Stimulated activated CD4-positive, alpha-beta T cell treated with anti-CD3 and anti-CD28 coated beads, Interleukin-2, amount 100 ng/mL, for 48 hours (primary cell): ENCODE measurements at regions not wholly inside any gene's neighbourhood (a gene's known extent, or its start where the extent isn't known, plus 50 kb on each side); places are given as distances from the start of the nearest gene placed in this dataset.

ENCODE experiments used
- DNase-seq, 2 donors: peaks; one replicate each; pipeline ENCODE4 v3.0.0-alpha.2; 2020

DNA sequence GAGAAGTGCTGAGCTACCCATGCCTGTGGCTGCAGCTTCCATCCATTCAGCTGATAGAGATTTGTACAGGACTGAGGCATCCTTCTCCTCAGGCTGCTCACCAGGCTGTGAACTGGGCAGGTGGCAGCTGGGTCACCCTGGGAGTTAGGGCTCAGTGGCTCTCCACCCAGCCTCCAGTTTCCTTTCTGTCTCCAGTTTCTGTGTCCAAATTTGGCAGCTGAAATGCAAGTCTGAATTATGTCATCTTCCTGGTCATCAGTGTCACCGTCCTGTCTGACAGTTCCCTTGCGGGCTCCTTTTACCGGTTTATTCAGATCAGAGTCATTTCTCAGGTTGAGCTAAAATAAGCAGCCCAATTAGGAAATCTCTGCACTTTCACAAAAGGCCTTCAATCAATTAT is 93.3 kb downstream of the EDN1 start:
- DNase-seq = no peak

DNA sequence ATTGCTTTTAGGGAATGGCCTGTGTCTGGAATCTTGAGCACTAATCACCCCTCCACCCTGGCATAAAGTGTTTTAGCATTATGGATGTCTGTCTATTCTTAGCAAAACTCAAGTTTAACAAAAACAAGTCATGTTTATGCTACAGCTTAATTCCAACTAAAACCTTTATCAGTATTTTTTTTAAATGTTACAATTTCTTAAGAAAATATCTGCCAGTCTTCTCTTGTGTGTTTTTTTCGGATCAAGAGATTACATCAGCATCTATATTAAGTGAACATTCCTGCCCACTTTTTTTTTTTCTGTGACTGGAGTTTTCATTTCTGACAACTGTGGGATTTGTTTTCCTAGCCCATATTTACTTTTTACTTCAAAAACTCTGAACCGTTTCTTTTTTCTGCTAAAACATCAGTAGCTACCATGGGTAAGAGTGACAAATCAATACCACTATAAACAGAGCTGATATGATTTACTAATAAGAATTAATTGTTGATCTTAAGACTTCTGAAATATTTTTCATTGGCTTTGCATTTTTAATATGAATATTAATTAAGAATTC is 94.3 kb downstream of the EDN1 start:
- DNase-seq = no peak

DNA sequence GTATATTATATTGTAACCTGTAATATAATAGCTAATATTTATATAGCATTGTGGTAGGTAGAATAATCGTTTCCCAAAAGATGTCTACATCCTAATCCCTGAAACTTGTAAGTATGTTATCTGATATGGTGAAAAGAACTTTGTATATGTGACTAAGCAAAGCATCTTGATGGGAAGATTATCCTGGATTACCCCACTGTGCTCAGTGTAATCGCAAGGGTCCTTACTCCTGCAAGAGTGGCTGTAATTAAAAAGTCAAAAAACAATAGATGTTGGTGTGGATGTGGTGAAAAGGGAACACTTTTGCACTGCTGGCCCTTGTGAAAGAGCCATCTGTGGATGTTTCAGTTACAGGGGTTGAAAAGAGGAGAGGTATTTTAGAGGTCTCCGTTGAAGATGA is 95.2 kb downstream of the EDN1 start:
- DNase-seq = no peak

DNA sequence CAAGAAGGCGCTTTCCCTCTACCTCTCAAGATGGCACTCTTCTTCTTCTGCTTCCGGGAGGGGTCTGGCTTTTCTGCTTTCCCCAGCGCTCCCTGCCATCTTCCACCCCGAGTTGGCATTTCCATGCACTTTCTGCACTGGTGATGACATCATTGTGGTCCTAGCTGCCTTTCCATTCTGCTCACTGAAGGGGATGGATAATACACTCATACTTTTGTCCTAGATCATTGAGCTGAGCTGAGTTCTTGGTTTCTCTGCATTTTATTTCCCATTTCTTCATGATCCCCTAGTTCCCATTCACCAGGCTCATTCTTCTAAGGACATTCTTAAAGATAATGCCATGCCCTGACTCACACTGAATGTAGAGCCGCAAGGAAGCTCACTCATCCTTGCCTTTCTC is 96.7 kb downstream of the EDN1 start:
- DNase-seq = no peak

DNA sequence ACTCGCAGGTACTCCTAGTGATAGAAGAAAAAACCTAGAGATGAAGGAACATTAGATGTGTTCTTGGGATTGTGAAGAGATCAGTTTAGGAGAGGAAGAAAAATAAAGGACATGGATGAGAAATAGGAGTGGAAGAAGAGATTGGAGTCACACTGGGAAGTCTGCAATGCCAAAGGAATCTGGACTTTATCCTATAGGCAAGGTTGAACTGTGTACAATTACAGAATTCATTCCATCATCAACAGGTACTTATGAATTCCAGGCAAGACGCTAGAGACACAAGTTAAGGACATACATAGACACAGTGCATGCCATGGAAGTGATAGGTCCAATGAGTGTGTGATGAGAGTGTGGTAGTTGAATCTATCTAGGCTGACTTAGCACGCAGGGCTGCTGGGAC is 101.3 kb downstream of the EDN1 start:
- DNase-seq = no peak

DNA sequence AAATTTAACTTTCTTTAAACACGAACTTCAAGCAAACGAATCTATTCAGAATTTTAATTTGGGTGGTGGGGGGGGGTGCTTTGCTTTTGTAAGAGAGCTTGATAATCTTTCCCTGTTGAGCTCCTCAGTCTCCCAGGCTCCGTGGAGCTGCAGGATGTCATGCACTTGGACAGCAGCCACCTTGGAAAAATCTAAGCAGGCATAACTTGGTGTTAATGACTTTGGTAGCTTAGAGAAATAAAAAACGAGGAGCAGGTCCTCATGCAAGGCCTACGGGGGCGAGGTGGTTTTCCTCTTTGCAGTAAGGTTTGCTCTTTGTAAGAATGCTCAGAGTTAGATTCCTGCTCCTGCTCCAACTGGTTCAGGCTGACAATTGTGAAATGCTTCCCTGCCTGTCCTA is 102.3 kb downstream of the EDN1 start:
- no peak for DNase-seq

DNA sequence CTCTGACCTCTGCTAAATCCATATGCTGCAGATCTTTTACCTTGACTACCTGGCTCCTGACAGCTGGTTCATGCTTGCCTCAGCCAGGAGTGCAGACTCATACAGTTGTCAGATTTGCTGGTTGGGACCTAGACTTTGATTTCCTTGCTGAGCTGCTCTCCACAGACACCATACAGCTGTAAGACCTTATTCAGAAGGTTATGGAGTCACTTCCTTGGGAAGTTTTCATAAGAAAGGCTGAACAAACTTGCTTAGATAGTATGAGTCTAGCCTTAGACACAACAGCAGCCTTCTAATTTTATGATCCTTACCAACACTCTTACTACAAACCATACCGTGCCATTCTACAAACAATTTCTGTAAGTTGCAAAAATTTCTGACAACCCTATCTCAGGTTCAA is 102.9 kb downstream of the EDN1 start:
- no peak for DNase-seq

DNA sequence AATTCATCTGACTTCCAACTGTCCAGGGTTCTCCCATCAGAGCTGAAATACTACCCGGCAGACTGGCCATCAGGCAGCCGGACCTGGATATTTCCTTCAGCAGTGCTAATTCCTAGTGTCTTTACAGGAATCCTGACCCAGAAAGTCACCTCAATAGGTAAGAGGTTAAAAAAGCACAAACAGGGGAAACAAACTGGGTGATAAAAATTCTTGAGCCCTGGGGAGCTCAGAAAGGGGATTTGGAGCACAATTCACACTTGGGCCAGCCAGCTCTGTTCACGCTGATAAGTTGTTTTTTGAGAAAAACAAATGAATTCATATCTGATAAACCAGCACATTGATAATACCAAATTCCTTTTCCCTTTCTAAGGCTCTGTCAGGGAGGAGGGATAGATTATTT is 104.0 kb downstream of the EDN1 start:
- DNase-seq = no peak

DNA sequence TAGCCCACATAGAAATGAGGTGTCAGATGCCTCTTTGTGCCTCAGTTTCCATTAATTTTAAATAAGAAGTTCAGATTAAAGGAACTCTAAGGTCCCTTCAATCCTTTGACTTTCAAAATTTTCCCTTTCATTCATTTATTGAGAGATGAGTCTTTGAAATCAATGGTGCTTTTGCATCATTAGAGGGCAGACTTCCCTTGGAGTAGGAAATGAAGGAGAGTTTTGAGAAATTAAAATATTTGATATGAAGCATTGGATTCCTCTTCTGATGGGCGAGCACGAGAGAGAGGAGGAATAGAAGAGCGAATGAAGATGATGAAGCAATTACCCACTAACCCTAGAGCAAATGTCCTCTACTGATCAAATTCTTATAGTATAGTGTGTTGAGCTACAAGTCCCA is 105.7 kb downstream of the EDN1 start:
- DNase-seq = no peak

DNA sequence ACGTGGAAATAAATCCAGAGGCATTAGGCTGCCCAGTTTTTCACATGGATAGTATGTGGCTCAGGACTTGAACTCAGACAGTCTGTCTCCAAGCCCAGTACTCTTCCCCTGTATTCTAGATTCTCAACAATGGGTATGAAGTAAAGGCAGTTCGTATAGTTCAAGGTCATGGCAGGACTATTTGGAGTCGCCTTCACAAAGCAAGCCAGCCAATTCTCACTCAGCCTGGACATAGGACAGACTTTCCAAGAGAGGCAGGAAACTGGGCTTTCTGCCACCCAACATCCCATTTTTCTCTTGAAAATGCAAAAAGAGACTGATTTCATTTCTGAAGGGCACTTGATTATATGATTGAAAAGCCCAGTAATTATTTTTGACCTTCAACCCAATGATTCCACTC is 111.0 kb downstream of the EDN1 start:
- no peak for DNase-seq

DNA sequence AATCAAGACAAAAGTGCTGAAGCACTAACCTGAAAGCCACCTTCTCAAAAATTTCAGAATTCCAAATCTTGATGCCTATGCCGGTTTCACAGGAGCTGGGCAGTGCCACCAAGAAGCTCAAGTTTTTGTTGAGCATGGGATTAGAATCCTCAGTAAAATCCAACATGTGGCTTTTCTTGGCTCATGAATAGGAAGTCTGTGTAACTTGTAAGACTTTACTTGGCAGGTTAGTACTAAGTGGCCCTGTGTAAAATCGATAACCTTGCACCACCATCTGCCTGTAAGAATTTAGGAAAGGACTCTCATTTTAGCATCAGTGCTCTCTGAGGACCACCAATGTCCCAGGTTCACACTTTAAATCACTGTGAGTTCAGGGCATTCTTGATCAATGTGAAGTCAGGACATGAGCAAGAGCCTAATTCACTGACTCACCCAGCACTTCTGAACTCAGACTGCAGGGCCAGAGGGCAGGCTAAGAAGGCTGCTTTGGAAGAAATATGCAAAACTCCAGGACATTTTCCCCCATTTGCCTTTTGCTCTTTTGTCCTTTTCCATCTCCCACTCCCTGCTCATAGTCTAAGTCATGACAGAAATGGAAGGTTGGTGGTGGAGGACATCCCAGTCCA is 113.2 kb downstream of the EDN1 start:
- no peak for DNase-seq

DNA sequence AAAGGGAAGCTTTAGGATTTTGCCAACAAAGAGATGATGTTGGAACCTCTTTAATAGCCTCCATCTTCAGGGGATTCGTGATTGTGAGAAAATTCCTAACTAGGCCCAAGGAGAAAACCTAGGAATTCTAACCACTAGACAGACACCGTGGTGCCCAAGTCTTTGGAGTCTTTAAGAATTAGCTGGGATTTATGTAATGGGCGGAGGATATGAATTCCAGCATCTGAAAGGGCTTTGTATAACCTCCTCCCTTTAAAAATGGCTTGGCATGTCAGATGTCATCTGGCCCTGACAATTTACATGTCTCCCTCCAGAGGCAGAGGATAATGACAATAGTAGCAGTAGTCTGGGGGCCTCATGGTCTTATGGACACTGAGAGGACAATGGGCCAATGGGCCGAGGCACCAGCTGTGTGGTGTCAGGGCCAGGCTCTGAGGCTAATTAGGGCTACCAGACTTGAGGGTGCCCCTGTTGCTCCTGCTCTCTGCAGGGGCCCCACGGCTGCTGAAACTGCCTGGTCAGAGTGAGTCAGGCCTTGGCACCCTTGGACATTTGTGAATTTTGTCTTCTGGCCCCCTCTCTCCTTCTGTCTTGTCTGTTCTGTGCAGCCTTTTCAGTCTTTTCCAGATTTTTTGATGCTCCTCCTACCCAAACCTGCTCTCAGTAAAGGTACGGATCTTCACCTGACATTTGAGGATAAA is 113.9 kb downstream of the EDN1 start:
- no peak for DNase-seq

DNA sequence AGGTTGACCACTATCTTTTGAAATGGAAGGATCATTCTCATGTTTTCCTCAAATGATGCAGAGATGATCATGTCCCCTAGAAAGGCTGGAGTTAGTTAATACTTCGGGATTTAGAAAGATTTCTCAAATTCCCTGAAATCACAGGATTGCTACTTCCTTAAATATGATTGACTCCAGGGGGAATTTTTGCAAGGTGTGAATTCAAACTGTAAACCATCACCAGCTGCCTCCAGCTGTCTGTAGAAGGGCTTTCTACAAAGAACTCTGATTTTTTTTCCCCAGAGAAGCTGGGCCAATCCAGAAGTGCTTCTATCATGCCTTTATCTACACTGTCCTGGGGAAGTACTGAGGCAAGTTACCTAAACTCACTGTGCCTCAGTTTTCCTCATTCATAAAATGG is 114.5 kb downstream of the EDN1 start:
- no peak for DNase-seq

DNA sequence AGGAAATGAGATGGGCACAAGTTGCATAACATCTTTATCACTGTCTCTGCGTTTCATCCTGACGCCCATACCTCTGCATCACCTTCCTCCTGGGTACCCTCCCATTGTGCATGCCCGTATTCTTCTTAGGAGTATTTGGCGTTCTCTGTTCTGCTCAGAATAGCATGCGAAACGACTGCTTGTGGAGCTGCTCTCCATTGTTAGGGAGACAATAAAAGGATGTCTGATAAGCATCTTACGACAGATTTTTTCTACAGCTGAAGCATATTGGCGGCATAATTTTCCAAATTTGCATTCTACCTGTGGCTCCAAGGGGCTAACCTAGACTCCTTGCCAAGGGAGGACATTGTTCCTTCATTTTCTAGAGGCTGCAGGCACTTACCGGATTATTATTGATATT is 118.6 kb downstream of the EDN1 start:
- no peak for DNase-seq

DNA sequence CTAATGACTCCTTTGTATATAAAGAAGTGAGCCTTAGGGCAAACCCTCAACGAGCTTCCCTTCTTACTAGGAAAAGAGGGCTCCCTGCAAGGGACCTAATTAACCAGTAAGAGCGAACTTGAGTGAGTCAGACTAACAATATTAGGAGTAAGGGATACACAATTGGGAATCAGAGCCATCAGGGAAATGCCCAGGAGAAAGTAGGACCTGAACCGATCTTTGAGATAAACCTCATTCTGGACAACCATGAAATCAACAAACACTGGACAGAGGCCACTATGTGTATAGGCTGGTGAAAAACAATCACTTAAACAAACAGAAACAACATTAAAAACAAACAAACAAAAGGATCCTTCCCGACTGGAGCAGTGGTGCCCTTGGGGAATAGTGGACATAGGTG is 120.8 kb downstream of the EDN1 start:
- no peak for DNase-seq

DNA sequence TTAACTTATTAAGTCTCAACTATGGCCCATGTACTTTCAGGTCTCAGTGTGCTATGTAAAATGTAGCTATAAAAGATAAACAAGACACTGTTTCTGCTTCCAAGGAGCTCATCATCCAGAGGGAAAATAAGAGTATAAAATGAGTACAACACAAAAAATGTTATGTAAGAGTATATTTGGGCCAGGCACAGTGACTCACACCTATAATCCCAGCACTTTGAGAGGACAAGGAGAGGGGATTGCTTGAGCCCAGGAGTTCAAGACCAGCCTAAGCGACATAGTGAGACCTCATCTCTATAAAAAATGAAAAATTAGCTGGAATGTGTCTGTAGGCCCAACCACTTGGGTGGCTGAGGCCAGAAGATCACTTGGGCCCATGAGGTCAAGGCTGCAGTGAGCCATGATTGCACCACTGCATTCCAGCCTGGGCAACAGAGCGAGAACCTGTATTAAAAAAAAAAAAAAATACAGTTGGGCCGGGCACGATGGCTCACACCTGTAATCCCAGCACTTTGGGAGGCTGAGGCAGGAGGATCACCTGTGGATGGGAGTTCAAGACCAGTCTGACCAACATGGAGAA is 124.0 kb downstream of the EDN1 start:
- no peak for DNase-seq

DNA sequence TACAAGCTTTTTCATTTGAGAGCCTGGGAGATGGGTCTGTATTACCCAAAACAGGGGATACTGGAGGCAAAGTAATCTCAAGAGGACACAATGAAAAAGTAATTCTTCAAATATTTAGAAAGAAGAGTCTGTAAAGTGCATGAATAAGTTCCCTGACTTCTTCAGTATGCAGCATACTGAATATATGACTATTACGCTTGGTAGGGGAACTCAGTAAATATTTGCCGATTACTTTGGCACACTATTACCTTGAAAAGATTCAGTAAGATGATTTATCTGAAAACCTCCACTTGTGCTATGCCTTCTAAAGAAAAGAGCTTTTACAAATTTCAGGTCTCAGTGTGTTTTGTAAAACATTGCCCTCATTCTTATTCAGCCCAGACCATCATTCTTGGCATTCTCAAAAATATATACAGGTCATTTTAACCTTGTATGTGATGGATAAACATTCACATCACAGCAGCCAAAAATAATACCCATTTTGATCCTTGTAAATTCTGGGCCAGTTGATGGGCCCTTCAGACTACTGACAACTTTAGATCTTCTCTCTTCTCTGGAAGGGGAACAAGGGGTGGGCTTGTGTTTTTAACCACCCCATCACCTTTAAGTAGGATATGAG is 125.9 kb downstream of the EDN1 start:
- DNase-seq = no peak

DNA sequence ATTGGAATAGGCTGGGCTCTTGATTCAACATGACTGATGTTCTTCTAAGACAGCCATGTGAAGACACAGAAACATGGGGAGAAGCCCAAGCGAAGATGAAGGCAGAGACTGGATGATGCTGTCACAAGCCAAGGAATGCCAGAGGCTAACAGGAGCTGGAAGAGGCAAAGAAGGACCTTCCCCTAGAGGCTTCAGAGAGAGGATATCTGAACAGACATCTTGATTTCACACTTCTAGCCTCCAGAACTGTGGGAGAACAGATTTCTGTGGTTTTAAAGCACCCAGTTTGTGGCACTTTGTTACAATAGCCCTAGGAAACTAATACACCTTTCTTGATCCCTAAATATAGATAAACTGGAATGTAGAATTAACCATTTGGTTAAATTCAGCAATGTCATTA is 127.0 kb downstream of the EDN1 start:
- no peak for DNase-seq

DNA sequence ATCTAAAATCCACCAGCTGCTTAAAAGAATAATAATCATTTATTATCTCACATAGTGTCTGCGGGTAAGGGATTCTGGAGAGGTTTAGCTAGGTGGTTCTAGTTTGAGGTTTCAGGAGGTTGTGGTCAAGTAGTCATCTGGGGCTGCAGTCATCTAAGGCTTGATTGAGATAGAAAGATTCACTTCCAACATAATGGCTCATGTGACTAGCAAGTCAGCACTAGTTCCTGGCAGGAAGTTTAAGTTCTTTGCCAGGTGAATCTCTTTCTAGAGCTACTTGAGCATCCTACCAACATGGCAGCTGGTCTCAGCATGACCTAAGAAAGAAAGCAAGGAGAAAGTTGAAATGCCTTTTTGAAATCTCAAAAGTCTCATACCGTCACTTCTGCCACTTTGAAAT is 128.8 kb downstream of the EDN1 start:
- DNase-seq = no peak

DNA sequence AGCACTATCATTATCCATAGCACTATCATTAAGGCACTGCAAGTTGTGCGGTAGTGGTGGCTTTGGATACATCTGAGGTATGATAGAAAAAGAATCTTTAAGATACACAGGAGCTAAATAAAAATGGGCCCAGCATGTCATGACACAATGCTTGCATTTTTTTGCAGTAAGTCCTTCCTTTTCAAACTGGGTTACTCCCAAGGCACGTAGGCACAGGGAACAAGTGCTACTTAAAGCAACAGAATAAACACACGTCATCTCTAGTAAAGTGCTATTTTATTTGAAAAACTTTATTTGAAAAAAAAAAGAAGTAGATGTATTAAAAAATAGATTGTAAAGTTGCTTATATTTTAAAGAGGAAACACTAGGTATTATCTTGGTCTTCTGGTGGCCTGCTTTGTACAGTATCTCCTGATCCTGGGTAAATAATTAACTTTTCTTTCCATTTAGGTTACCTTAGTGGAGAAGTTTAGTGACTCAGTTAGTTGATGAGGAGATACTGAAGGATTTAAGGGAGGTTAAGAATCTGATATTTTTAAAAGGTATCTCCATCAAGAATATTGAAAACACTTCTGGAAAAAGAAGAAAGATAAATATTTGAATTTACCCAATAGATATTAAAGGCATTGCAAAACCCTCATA is 129.6 kb downstream of the EDN1 start:
- DNase-seq = no peak

DNA sequence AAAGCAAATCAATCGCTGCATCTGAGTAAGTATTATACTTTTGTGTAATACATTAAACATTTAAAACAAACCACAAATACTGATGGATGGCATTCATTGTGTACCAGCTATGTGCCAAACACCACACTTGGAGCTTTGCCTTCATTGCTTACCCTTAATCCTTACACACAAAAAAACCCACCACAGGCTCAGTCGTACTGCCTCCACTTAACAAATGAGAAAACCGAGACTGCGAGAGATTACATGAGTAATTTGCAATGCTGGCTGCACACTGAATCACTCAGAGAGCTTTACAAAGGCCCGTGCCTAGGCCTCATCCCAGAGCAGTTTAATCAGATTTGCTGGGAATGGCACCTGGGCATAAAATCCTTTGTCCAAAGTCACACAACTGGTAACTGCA is 130.5 kb downstream of the EDN1 start:
- DNase-seq = no peak

DNA sequence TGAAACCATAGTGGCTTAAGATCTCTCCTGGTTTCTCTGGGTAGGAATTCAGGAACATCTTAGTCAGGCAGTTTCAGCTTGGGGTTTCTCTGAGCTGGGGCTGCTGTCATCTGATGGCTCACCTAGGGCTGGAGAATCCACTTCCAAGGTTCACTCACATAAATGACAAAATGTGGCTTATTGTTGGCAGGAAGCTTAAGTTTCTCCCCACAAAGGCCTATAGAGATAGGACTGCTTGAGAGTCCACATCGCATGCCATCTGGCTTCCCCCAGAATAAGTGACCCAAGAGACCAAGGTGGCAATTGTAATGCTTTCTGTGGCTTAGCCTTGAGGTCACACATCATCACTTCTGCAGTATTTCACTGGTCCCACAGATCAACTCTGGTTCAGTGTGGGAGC is 131.4 kb downstream of the EDN1 start:
- DNase-seq = no peak

DNA sequence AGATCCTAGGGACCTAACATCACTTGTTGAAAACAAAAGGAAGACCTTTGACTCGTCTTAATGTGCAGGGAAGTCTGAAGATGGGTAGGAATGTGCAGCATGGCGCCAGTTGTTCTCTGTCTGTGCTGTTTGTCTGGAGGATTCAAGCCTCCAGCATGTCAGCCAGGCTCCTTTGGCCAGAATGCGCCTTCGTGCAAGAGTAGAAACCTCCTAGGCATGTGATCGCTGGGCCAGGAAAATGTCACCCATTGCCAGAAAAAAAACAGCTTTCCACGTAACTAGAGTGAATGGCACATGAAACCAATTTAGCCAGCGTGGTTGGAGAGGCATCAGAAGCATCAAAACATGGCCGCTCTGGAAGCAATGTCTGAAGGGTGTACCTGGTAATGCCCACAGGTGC is 132.7 kb downstream of the EDN1 start:
- DNase-seq = no peak

DNA sequence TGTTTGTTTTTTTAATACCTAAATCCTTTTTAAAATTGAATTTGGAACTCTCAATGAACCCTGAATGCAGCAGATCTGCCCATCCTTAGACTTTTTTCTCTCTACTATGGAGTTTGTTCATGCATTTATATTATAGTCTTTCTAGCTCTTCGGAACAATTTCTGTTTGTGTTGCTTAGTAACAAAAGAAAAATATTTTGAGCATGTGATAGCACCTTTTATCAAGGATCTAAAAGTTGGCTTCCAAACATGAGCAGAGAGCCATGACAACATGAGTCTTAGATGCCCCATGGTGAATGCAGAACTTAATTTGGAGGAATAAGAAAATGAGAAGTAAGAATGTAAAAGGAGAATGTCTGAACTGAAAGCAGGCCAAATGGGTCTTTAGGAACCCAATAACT is 133.7 kb downstream of the EDN1 start:
- no peak for DNase-seq
